ENCODE measurements at regions not wholly inside any gene's neighbourhood (a gene's known extent, or its start where the extent isn't known, plus 50 kb on each side); places are given as distances from the start of the nearest gene placed in this dataset.

GRCh38 chr13:37194428-37194861, 89.0 kb upstream of the CSNK1A1L start:
- H3K27ac ChIP-seq: no peak overlapping the region
- TF ChIP-seq ZFX (IDR thresholded peaks at IDR 0.05; ENCODE audit: borderline replicate concordance): no peak
- TF ChIP-seq, protein P1, sequence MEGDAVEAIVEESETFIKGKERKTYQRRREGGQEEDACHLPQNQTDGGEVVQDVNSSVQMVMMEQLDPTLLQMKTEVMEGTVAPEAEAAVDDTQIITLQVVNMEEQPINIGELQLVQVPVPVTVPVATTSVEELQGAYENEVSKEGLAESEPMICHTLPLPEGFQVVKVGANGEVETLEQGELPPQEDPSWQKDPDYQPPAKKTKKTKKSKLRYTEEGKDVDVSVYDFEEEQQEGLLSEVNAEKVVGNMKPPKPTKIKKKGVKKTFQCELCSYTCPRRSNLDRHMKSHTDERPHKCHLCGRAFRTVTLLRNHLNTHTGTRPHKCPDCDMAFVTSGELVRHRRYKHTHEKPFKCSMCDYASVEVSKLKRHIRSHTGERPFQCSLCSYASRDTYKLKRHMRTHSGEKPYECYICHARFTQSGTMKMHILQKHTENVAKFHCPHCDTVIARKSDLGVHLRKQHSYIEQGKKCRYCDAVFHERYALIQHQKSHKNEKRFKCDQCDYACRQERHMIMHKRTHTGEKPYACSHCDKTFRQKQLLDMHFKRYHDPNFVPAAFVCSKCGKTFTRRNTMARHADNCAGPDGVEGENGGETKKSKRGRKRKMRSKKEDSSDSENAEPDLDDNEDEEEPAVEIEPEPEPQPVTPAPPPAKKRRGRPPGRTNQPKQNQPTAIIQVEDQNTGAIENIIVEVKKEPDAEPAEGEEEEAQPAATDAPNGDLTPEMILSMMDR (IDR thresholded peaks at IDR 0.05): no peak

GRCh38 chr13:37192956-37193355, 87.5 kb upstream of the CSNK1A1L start:
- TF ChIP-seq ZFX (IDR thresholded peaks at IDR 0.05; ENCODE audit: borderline replicate concordance): no peak
- TF ChIP-seq, protein P1 (IDR thresholded peaks at IDR 0.05): no peak
- no peak overlapping the region for H3K27ac ChIP-seq

DNA sequence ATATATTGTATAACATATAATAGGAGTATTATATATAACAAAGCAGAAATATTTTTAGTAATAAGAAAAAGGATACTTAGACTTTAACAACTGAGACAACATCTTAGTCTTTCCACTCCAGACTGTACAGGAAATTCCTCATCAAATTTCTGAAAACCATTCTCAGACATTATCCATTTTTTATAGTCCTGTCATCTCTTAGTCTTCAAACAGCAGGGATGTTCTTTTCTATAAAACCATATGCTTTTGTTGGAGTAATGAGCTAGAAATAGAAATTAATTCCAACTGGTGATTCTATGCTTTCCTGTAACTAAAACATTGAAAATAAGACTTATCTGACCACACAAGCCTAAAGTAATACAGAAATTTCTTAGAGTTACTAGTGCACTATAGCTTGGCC, 82.2 kb upstream of the CSNK1A1L start:
- TF ChIP-seq, protein P1 (IDR thresholded peaks at IDR 0.05): no peak
- TF ChIP-seq ZFX (IDR thresholded peaks at IDR 0.05; ENCODE audit: borderline replicate concordance): no peak

GRCh38 chr13:37187105-37187504, 81.6 kb upstream of the CSNK1A1L start:
- TF ChIP-seq, protein P1 (IDR thresholded peaks at IDR 0.05): no peak
- no peak for TF ChIP-seq ZFX (IDR thresholded peaks at IDR 0.05; ENCODE audit: borderline replicate concordance)
- no peak overlapping the region for H3K27ac ChIP-seq

More for the DNA sequence above, 82.2 kb upstream of the CSNK1A1L start:
- no peak overlapping the region for H3K27ac ChIP-seq

DNA sequence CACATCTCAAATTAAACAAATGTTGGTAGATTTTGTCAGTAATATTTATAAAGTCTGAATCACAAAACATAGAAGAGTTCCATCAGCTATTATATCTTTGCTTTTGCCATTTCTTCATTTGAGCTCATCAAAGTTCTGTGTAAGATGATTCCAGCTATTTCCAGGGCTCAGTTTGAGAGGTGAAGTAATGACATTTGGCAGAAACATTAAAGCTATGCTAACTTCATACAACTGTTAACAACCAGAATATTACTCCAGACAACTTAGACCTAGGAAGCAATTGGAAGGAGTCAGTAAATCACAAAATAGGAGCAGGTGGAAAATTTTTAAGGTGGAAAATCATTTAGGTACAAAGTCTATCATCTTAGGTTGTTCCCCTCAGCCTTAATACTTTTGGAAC, 76.2 kb upstream of the CSNK1A1L start:
- no peak overlapping the region for H3K27ac ChIP-seq
- TF ChIP-seq, protein P1 (IDR thresholded peaks at IDR 0.05): no peak
- no peak for TF ChIP-seq ZFX (IDR thresholded peaks at IDR 0.05; ENCODE audit: borderline replicate concordance)

GRCh38 chr13:37179645-37180044, 74.2 kb upstream of the CSNK1A1L start:
- H3K27ac ChIP-seq: no peak overlapping the region
- TF ChIP-seq, protein P1 (IDR thresholded peaks at IDR 0.05): no peak
- no peak for TF ChIP-seq ZFX (IDR thresholded peaks at IDR 0.05; ENCODE audit: borderline replicate concordance)

GRCh38 chr13:37177125-37177524, 71.7 kb upstream of the CSNK1A1L start:
- TF ChIP-seq ZFX (IDR thresholded peaks at IDR 0.05; ENCODE audit: borderline replicate concordance): no peak
- TF ChIP-seq, protein P1 (IDR thresholded peaks at IDR 0.05): no peak
- H3K27ac ChIP-seq: no peak overlapping the region
